ENCODE measurements at regions not wholly inside any gene's neighbourhood (a gene's known extent, or its start where the extent isn't known, plus 50 kb on each side); places are given as distances from the start of the nearest gene placed in this dataset.

GRCh38 chr2:42872721-42873120 is 80.3 kb upstream of the HAAO start:
- WGBS, 2 donors = 45 to 61% methylated on average over 3 of the region's 3 CpGs
- no peaks in the 10 kb centered on the region for H3K36me3 ChIP-seq (ENCODE audit: control insufficient read depth in 4 of 4, insufficient read depth in 4 of 4, low read length in 4 of 4)

GRCh38 chr2:42871372-42871771 is 79.0 kb upstream of the HAAO start:
- ATAC-seq (ENCODE audit: insufficient read depth, low FRiP score) (no peak), DNase-seq (no peak)
- Histone ChIP-seq H3K4me3 (no peak overlapping the region), H3K9me3 (ENCODE audit: control insufficient read depth in 4 of 4, insufficient read depth in 3 of 4, low read length in 3 of 4) (peaks cover 0 to 5% (median 0%) of the 10 kb centered on the region in 4 donors), H3K27me3 (ENCODE audit: control insufficient read depth in 3 of 3, insufficient read depth in 3 of 3, low read length in 2 of 3) (no peaks in the 10 kb centered on the region), H3K27ac (ENCODE audit: low read depth in 1 of 2, low read length in 1 of 2) (no peak overlapping the region), H3K4me1 (ENCODE audit: control insufficient read depth in 5 of 5, insufficient read depth in 5 of 5, low read length in 5 of 5) (peaks cover 6 to 37% (median 14%) of the 10 kb centered on the region in 5 donors), H3K36me3 (ENCODE audit: control insufficient read depth in 4 of 4, insufficient read depth in 4 of 4, low read length in 4 of 4) (no peaks in the 10 kb centered on the region), H3K9ac (ENCODE audit: insufficient read depth in 1 of 2, low read length in 2 of 2) (no peak overlapping the region)
- WGBS, 2 donors = 90% methylated on average over 4 of the region's 4 CpGs
- TF ChIP-seq, protein P1, sequence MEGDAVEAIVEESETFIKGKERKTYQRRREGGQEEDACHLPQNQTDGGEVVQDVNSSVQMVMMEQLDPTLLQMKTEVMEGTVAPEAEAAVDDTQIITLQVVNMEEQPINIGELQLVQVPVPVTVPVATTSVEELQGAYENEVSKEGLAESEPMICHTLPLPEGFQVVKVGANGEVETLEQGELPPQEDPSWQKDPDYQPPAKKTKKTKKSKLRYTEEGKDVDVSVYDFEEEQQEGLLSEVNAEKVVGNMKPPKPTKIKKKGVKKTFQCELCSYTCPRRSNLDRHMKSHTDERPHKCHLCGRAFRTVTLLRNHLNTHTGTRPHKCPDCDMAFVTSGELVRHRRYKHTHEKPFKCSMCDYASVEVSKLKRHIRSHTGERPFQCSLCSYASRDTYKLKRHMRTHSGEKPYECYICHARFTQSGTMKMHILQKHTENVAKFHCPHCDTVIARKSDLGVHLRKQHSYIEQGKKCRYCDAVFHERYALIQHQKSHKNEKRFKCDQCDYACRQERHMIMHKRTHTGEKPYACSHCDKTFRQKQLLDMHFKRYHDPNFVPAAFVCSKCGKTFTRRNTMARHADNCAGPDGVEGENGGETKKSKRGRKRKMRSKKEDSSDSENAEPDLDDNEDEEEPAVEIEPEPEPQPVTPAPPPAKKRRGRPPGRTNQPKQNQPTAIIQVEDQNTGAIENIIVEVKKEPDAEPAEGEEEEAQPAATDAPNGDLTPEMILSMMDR (IDR thresholded peaks at IDR 0.05; ENCODE audit: control extremely low read depth, extremely low read depth) = no peak

More at GRCh38 chr2:42872721-42873120, 80.3 kb upstream of the HAAO start:
- Histone ChIP-seq H3K9ac (ENCODE audit: insufficient read depth in 1 of 2, low read length in 2 of 2) (no peak overlapping the region), H3K4me1 (ENCODE audit: control insufficient read depth in 5 of 5, insufficient read depth in 5 of 5, low read length in 5 of 5) (peaks cover 6 to 38% (median 14%) of the 10 kb centered on the region in 5 donors), H3K27me3 (ENCODE audit: control insufficient read depth in 3 of 3, insufficient read depth in 3 of 3, low read length in 2 of 3) (no peaks in the 10 kb centered on the region), H3K27ac (ENCODE audit: low read depth in 1 of 2, low read length in 1 of 2) (peak overlapping the region in 1 of 2 donors; percentile 11), H3K4me3 (no peak overlapping the region), H3K9me3 (ENCODE audit: control insufficient read depth in 4 of 4, insufficient read depth in 3 of 4, low read length in 3 of 4) (peaks cover 0 to 5% (median 0%) of the 10 kb centered on the region in 4 donors)
- TF ChIP-seq, protein P1 (IDR thresholded peaks at IDR 0.05; ENCODE audit: control extremely low read depth, extremely low read depth) = no peak
- DNase-seq (peak in 2 of 3 donors; percentile 46 to 61), ATAC-seq (ENCODE audit: insufficient read depth, low FRiP score) (no peak)

DNA sequence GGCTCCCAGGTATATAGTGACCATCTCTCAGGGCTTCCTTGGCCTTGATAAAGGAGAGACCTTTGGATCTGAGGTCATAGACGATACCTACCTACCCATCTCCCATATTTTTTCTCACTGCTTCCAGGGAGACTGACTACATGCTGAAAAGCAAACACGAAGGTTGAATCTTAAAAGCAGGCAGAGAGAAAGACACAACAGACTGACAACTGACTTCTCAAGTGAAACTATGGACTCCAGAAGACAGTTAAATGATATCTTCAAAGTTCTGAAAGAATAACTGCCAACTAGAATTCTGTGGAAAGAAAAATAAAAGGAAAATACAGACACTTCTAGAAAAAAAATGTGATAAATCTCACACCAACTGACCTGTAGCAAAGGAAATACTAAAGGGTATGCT is 76.5 kb upstream of the HAAO start:
- H3K27ac ChIP-seq (ENCODE audit: low read depth in 1 of 2, low read length in 1 of 2) = no peak overlapping the region
- no peaks in the 10 kb centered on the region for H3K27me3 ChIP-seq (ENCODE audit: control insufficient read depth in 3 of 3, insufficient read depth in 3 of 3, low read length in 2 of 3)
- DNase-seq = no peak
- 95 to 98% methylated on average over 2 of the region's 2 CpGs for WGBS, 2 donors
- TF ChIP-seq, protein P1 (IDR thresholded peaks at IDR 0.05; ENCODE audit: control extremely low read depth, extremely low read depth) = no peak
- no peak overlapping the region for H3K4me3 ChIP-seq
- H3K4me1 ChIP-seq (ENCODE audit: control insufficient read depth in 5 of 5, insufficient read depth in 5 of 5, low read length in 5 of 5) = peaks cover 0 to 20% (median 6%) of the 10 kb centered on the region in 5 donors
- no peak for ATAC-seq (ENCODE audit: insufficient read depth, low FRiP score)
- H3K36me3 ChIP-seq (ENCODE audit: control insufficient read depth in 4 of 4, insufficient read depth in 4 of 4, low read length in 4 of 4) = no peaks in the 10 kb centered on the region
- H3K9me3 ChIP-seq (ENCODE audit: control insufficient read depth in 4 of 4, insufficient read depth in 3 of 4, low read length in 3 of 4) = peaks cover 0 to 5% (median 0%) of the 10 kb centered on the region in 4 donors
- no peak overlapping the region for H3K9ac ChIP-seq (ENCODE audit: insufficient read depth in 1 of 2, low read length in 2 of 2)

- WGBS, 2 donors = 97% methylated on average over 3 of the region's 3 CpGs
- DNase-seq (no peak), ATAC-seq (ENCODE audit: insufficient read depth, low FRiP score) (no peak)
- Histone ChIP-seq H3K27ac (ENCODE audit: low read depth in 1 of 2, low read length in 1 of 2) (no peak overlapping the region), H3K4me3 (no peak overlapping the region), H3K4me1 (ENCODE audit: control insufficient read depth in 5 of 5, insufficient read depth in 5 of 5, low read length in 5 of 5) (peaks cover 0 to 20% (median 6%) of the 10 kb centered on the region in 5 donors), H3K9me3 (ENCODE audit: control insufficient read depth in 4 of 4, insufficient read depth in 3 of 4, low read length in 3 of 4) (peaks cover 0 to 5% (median 0%) of the 10 kb centered on the region in 4 donors), H3K36me3 (ENCODE audit: control insufficient read depth in 4 of 4, insufficient read depth in 4 of 4, low read length in 4 of 4) (no peaks in the 10 kb centered on the region), H3K27me3 (ENCODE audit: control insufficient read depth in 3 of 3, insufficient read depth in 3 of 3, low read length in 2 of 3) (no peaks in the 10 kb centered on the region), H3K9ac (ENCODE audit: insufficient read depth in 1 of 2, low read length in 2 of 2) (no peak overlapping the region)
- TF ChIP-seq, protein P1 (IDR thresholded peaks at IDR 0.05; ENCODE audit: control extremely low read depth, extremely low read depth) = no peak
Observed at GRCh38 chr2:42868096-42868495, 75.7 kb upstream of the HAAO start.
